ENCODE measurements at regions not wholly inside any gene's neighbourhood (a gene's known extent, or its start where the extent isn't known, plus 50 kb on each side); places are given as distances from the start of the nearest gene placed in this dataset.

DNA sequence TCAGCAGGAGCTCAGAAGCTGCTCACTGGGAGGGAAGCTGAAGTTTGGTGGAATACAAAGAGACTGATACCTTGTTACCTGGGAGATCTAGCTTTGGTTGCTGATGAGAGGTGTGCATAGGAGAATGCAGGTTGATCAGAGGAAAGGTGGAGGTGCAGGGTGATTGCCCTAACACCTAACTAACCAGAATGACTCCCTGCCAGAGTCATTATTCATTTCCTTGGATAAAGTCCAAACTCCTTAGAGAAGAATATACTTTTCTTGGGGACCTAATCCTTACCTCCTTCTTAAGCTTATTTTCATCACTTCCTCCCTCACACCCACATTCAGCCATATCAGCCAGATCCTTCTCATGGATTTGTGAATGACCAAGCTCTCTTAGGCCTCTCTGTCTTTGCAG, 814.2 kb upstream of the TENM4 start:
- Mint-ChIP-seq H3K4me1 (ENCODE audit: low read depth) (no peaks in the 10 kb centered on the region), H3K27me3 (ENCODE audit: low read depth) (no peaks in the 10 kb centered on the region), H3K36me3 (ENCODE audit: low read depth) (no peaks in the 10 kb centered on the region), H3K9me3 (peaks cover 21% of the 10 kb centered on the region), H3K27ac (no peak overlapping the region), H3K4me3 (no peak overlapping the region)
- DNase-seq (ENCODE audit: low spot score): no peak

DNA sequence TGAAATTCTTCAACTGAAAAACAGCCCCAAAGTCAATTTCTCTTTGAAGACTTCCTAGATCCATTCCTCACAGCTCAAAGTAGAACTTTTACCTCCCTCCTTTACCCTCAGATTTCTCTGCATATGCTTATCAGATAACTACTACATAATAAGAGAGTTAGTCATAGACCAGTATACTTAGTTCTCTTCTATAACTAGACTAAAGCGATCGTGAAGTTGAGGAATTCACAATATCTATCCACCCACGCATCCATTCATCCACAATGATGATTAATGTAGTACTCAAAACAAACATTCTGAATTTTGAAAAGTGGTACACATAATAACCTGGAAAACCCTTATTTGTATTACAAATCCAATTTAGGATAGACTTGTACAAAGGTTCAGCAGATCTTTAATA, 800.9 kb upstream of the TENM4 start:
- Mint-ChIP-seq H3K27ac (no peak overlapping the region), H3K4me3 (no peak overlapping the region), H3K36me3 (ENCODE audit: low read depth) (no peaks in the 10 kb centered on the region), H3K27me3 (ENCODE audit: low read depth) (no peaks in the 10 kb centered on the region), H3K9me3 (peaks cover 36% of the 10 kb centered on the region), H3K4me1 (ENCODE audit: low read depth) (no peaks in the 10 kb centered on the region)
- DNase-seq (ENCODE audit: low spot score): no peak

DNA sequence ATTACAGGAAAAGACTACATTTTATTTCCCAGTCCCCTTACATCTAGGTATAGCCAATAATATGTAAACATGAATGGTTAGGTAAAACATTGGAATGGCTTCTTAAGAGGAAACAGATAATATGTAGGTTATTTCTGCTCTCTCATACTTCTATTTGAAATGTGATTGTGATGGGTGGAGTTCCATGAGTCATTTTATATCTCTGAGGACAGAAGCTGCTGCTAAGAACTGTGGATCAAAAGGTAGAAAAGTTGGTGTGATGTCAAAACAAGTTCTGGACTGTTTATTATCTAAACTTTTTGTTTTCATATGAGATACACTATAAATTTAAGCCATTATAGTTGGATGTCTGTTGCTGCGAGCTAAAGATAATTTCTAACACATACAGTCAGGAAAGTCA, 799.4 kb upstream of the TENM4 start:
- Mint-ChIP-seq H3K27ac (no peak overlapping the region), H3K4me1 (ENCODE audit: low read depth) (no peaks in the 10 kb centered on the region), H3K27me3 (ENCODE audit: low read depth) (no peaks in the 10 kb centered on the region), H3K4me3 (no peak overlapping the region), H3K9me3 (peaks cover 34% of the 10 kb centered on the region), H3K36me3 (ENCODE audit: low read depth) (no peaks in the 10 kb centered on the region)
- DNase-seq (ENCODE audit: low spot score): no peak

DNA sequence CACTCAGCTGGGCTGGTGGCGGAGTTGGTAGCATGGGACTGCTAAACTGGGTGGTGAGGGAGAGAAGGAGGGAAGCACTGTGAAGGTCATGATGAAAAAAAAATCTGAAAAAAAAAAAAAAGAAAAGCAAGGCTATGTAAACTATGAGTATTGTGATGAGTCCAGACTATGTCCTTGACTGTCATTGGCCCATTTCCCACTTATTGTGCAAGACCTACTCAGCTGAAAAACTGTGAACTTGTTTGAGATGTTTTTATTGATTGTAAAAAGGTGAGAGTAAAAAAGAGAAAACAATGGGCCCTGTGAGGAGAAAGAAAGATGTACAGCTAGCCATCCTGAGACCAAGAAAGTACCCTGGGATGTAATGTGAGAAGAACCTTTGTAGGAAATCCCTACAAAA, 798.4 kb upstream of the TENM4 start:
- no peak for DNase-seq (ENCODE audit: low spot score)
- Mint-ChIP-seq H3K36me3 (ENCODE audit: low read depth) (no peaks in the 10 kb centered on the region), H3K9me3 (peaks cover 41% of the 10 kb centered on the region), H3K4me1 (ENCODE audit: low read depth) (no peaks in the 10 kb centered on the region), H3K27me3 (ENCODE audit: low read depth) (no peaks in the 10 kb centered on the region), H3K27ac (no peak overlapping the region), H3K4me3 (no peak overlapping the region)

DNA sequence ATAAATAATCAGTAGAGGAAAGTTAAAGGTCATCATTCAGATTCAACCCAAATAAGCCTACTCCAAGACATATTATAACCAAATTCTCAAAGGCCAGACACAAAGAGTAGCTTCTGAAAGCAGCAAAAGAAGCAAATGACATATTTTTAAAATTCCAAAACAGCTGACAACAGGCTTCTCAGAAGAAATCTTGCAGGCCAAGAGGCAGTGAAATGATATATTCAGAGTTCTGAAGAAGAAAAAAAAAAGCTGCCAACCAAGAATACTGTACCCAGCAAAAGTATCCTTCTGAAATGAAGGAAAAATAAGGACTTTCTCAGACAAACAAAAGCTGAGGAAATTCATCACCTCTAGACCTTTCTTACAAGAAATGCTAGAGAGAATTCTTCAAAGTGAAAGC, 787.1 kb upstream of the TENM4 start:
- Mint-ChIP-seq H3K36me3 (ENCODE audit: low read depth) (no peaks in the 10 kb centered on the region), H3K27me3 (ENCODE audit: low read depth) (no peaks in the 10 kb centered on the region)

DNA sequence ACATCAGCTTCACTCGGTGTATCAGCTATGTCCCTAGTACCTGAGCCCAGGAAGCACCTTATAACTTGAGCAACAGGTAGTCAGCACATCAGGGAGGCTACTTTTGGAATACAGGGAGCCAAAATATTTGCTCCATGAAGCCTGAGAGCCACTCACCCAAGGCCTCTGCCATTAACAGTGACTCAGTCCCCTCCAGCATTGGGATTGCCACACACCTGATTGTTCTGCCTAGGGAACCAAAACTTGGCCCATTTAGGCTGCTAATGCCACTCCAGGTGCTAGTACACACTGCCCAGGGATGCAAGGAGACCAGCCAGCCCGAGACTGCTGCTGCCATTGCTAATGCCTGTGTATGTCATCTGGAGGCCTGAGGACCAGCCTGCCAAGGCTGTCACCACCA, 773.6 kb upstream of the TENM4 start:
- Mint-ChIP-seq H3K27ac (no peak overlapping the region), H3K4me3 (no peak overlapping the region)

More for the DNA sequence above, 787.1 kb upstream of the TENM4 start:
- Mint-ChIP-seq H3K4me3 (no peak overlapping the region), H3K9me3 (peaks cover 43% of the 10 kb centered on the region), H3K4me1 (ENCODE audit: low read depth) (no peaks in the 10 kb centered on the region), H3K27ac (no peak overlapping the region)
- DNase-seq (ENCODE audit: low spot score): no peak

DNA sequence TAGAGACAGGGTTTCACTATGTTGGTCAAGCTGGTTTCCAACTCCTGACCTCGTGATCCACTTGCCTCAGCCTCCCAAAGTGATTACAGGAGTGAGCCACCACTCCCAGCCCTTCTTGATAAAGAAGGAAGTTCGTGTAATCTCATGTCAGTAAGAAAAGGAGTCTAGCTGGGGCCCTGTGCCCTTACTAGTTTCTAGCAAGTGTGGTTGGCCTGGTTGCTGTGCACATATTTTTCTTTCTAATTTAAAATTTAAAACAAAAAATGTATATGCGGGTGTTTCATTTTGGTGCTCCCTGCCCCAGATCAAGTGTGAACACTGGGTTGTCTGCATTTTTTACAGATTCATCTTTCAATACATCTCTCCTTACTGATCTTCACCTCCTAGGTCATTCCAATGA, 770.8 kb upstream of the TENM4 start:
- no peak overlapping the region for H3K4me3 Mint-ChIP-seq
- peaks cover 26% of the 10 kb centered on the region for H3K9me3 Mint-ChIP-seq
- no peaks in the 10 kb centered on the region for H3K36me3 Mint-ChIP-seq (ENCODE audit: low read depth)
- DNase-seq (ENCODE audit: low spot score): no peak
- no peak overlapping the region for H3K27ac Mint-ChIP-seq
- no peaks in the 10 kb centered on the region for H3K27me3 Mint-ChIP-seq (ENCODE audit: low read depth)
- no peaks in the 10 kb centered on the region for H3K4me1 Mint-ChIP-seq (ENCODE audit: low read depth)

More for the DNA sequence above, 773.6 kb upstream of the TENM4 start:
- Mint-ChIP-seq H3K4me1 (ENCODE audit: low read depth) (no peaks in the 10 kb centered on the region), H3K27me3 (ENCODE audit: low read depth) (no peaks in the 10 kb centered on the region), H3K9me3 (peaks cover 30% of the 10 kb centered on the region), H3K36me3 (ENCODE audit: low read depth) (no peaks in the 10 kb centered on the region)
- no peak for DNase-seq (ENCODE audit: low spot score)

DNA sequence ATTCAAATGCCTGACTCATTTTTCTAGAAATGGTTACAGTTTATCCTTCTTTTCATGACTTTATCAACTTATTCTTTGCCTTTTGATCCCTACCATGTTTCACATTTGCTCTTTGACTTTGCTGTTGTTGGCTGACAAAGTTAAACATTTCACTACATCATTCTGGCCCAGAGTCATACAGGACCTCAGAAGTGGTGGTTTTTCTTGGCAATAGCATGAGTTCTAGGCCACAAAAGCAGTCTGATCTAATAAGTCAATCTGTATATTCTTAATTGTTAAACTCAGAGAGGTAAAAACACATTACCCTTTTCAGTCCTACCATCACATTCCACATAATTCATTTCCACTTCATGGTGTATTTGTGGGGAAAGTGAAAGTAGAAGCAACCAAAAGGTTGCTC, 763.2 kb upstream of the TENM4 start:
- Mint-ChIP-seq H3K9me3 (peaks cover 14% of the 10 kb centered on the region), H3K36me3 (ENCODE audit: low read depth) (no peaks in the 10 kb centered on the region), H3K27ac (no peak overlapping the region), H3K27me3 (ENCODE audit: low read depth) (no peaks in the 10 kb centered on the region), H3K4me1 (ENCODE audit: low read depth) (no peaks in the 10 kb centered on the region), H3K4me3 (no peak overlapping the region)
- no peak for DNase-seq (ENCODE audit: low spot score)

DNA sequence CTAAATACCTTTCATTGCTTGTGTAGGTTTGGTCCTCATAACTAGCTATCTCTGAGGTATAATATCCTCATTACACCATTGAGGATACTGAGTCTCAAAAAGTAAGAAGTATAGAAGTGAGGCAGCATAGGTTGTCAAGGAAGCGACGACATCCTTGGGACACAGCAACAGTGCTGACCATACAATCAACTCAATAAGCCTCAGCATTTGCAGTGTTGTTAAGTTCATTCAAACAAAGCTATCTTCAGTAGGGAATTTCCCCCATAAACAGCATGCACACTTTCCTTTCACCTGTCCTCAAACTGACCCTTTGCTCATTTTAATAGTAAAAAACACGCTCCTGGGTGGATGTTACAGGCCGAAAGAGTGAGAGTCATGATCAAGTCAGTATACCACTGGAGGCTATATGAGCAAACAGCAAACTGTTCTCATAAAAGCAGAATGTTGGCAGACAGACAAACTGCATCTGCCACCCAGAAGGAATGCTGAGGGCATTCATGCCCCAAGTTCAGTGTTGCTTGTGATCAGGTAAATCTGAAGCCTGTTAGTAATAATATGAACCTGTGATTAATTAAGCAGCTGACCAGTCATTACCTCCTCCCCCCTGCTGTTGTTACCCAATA, 756.2 kb upstream of the TENM4 start:
- Mint-ChIP-seq H3K9me3 (peaks cover 6% of the 10 kb centered on the region), H3K27ac (no peak overlapping the region), H3K27me3 (ENCODE audit: low read depth) (no peaks in the 10 kb centered on the region), H3K36me3 (ENCODE audit: low read depth) (no peaks in the 10 kb centered on the region), H3K4me3 (no peak overlapping the region), H3K4me1 (ENCODE audit: low read depth) (no peaks in the 10 kb centered on the region)
- no peak for DNase-seq (ENCODE audit: low spot score)

DNA sequence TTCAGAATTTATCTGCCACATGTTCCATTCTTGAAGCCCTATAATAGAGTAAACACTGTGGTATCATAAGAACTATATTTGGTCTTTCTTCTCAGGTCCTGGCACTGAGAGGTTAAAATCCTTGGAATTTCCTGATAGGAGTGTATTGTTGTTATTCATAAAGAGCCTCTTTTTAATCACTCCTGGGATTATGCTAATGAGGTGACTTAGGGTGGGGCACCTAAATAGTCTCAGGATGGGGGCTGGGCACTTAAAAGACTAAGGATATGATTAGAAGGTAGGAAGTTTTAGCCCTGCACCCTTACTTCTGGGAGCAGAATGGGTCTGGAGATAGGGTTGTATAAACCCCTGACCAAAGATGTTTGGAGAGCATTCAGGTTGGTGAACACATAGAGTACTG, 755.2 kb upstream of the TENM4 start:
- Mint-ChIP-seq H3K36me3 (ENCODE audit: low read depth) (no peaks in the 10 kb centered on the region), H3K27ac (no peak overlapping the region), H3K9me3 (peaks cover 3% of the 10 kb centered on the region), H3K4me1 (ENCODE audit: low read depth) (no peaks in the 10 kb centered on the region), H3K27me3 (ENCODE audit: low read depth) (no peaks in the 10 kb centered on the region), H3K4me3 (no peak overlapping the region)
- DNase-seq (ENCODE audit: low spot score): no peak

DNA sequence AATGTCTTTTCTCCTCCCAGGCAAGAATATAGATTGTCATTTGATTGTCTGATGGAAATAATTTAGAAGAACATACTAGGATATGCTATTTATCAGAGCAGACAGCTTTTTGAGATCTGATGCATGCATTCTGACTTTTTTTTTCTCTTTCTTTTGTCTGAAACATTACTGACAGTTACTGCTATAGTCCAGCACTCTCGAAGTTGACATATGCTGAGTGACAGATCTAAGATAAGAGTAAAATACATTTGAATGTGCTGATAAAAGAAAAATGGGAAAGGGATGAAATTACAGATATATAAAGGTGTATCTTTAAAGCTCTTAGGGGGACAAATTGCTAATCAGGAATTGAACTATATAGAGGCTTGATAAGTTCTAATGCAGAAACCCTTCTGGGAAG, 753.8 kb upstream of the TENM4 start:
- Mint-ChIP-seq H3K4me3 (no peak overlapping the region), H3K9me3 (peaks cover 3% of the 10 kb centered on the region), H3K27ac (no peak overlapping the region), H3K4me1 (ENCODE audit: low read depth) (no peaks in the 10 kb centered on the region), H3K27me3 (ENCODE audit: low read depth) (no peaks in the 10 kb centered on the region), H3K36me3 (ENCODE audit: low read depth) (no peaks in the 10 kb centered on the region)
- DNase-seq (ENCODE audit: low spot score): no peak

DNA sequence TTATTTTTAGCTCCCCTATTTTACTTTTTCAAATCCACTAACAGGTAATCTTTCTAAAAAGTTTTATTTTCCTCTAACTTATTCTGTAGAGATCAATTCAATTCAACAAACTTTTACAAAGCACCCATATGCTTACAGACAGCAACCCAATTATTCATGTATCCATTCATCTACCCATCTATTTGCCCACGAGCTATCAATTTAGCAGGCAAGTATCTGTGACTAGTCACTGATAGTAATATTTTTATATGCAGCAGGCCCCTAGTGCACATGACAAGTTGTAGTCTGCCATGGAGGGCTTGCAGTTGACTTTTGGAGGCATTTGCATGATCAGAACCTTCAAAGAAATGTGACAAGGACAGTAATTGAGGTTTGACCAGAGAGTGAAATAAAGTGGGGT, 753.2 kb upstream of the TENM4 start:
- Mint-ChIP-seq H3K27me3 (ENCODE audit: low read depth) (no peaks in the 10 kb centered on the region), H3K9me3 (peaks cover 3% of the 10 kb centered on the region), H3K27ac (no peak overlapping the region), H3K4me1 (ENCODE audit: low read depth) (no peaks in the 10 kb centered on the region), H3K36me3 (ENCODE audit: low read depth) (no peaks in the 10 kb centered on the region), H3K4me3 (no peak overlapping the region)
- DNase-seq (ENCODE audit: low spot score): no peak

DNA sequence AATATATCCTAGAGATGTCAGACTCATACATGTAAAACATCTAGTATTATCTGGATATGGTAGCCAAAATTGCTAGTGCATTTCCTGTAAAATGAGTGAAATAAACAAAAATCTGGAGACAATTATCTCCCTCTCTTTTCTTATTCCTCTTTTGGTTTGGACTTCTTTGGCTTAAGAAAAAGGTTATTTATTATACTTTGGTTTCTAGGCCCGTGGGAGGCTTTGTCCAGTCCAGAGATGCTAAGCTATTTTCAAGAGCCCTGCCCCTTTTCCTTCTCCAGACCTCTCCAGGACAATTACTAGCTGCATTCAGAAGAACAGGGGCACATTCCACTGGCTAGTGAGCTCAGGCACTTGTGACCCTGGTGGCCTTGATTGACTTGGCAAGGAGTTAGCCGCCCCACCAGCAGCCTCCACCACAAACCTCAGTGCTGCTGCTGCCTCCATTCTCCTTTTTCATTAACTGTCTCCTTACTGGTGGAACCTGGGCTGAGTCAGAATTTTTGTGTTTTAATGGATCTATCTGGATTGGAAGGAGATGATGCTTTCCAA, 747.3 kb upstream of the TENM4 start:
- Mint-ChIP-seq H3K4me1 (ENCODE audit: low read depth) (no peaks in the 10 kb centered on the region), H3K27ac (no peak overlapping the region), H3K36me3 (ENCODE audit: low read depth) (no peaks in the 10 kb centered on the region), H3K4me3 (no peak overlapping the region), H3K9me3 (peaks cover 12% of the 10 kb centered on the region), H3K27me3 (ENCODE audit: low read depth) (no peaks in the 10 kb centered on the region)
- DNase-seq (ENCODE audit: low spot score): no peak

DNA sequence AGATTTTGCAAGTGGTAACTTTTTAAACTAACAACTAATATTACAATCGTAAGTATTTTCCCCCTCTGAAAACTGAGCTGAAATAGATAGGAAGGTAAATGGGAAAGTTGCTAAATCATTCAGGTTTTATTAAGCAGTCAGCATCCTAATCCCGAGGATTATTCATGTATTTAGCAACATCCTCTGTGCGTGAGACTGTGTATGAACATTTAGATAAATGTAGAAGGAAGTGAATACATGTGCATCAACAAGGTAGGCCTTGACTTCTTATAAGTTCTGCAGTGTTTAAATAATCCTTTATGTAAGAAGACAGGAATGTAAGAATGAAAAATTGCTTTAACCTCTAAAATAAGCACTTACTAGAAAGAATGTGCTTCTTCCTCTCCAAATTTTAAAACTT, 745.9 kb upstream of the TENM4 start:
- Mint-ChIP-seq H3K9me3 (peaks cover 12% of the 10 kb centered on the region), H3K4me3 (no peak overlapping the region), H3K4me1 (ENCODE audit: low read depth) (no peaks in the 10 kb centered on the region), H3K36me3 (ENCODE audit: low read depth) (no peaks in the 10 kb centered on the region), H3K27ac (no peak overlapping the region), H3K27me3 (ENCODE audit: low read depth) (no peaks in the 10 kb centered on the region)
- DNase-seq (ENCODE audit: low spot score): no peak

DNA sequence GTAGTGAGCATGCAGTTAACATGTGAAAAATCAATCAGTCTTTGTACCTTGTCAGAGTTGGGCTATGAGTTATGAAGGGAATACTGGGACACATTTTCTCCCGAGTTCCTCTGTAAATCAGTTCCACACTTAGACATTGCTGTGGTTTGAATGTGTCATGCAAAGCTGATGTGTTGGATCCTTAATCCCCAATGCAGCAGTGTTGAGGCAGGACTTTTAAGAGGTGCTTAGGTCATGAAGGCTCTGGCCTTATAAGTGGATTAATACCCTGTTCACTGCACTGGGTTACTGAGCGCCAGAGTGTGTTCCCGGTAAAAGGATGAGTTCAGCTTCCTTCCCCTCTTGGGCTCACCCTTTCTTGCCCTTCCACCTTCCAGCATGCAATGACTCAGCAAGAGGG, 742.1 kb upstream of the TENM4 start:
- Mint-ChIP-seq H3K4me1 (ENCODE audit: low read depth) (no peaks in the 10 kb centered on the region), H3K36me3 (ENCODE audit: low read depth) (no peaks in the 10 kb centered on the region), H3K4me3 (no peak overlapping the region), H3K27me3 (ENCODE audit: low read depth) (no peaks in the 10 kb centered on the region), H3K27ac (no peak overlapping the region), H3K9me3 (peaks cover 24% of the 10 kb centered on the region)
- no peak for DNase-seq (ENCODE audit: low spot score)

Data from T-helper 2 cell treated with Interferon-gamma antibody and Interleukin-4, amounts not matched to agents 5 μg/mL and 100 μg/mL, for 36 hours (primary cell).